DMS79 (cell line): ENCODE measurements at regions not wholly inside any gene's neighbourhood (a gene's known extent, or its start where the extent isn't known, plus 50 kb on each side); places are given as distances from the start of the nearest gene placed in this dataset.
A peak's percentile ranks its signal among the peaks of the same experiment; 100 is the strongest.
"Not testable (repeated sequence)": the region's sequence is repeated elsewhere in the genome, so short reads cannot be mapped to it uniquely, and the experiment has no call there.

Source experiments
- DNase-seq: peaks from one replicate; lab custom pipeline; 2025; lab: John Stamatoyannopoulos, UW

DNA sequence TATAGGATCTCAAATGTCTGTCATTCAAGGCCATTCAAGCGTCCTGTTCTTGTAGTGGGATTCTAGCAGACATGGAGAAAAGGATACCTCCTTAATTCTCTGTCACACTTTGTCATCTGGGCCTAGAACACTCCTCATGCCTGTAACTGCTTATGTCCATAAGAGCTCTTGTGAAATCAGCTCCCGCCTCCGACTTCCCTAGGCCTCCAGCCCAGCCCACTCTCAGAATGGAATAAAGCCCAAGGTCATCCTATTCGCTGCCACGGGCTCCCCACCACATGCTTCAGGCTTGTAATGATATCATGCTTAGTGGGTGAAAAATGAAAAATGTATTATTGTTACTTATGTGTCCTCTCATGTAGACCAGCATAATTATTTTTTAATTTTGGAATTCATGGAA is 632.5 kb downstream of the ISL1 start:
- peak; percentile 34 for DNase-seq

DNA sequence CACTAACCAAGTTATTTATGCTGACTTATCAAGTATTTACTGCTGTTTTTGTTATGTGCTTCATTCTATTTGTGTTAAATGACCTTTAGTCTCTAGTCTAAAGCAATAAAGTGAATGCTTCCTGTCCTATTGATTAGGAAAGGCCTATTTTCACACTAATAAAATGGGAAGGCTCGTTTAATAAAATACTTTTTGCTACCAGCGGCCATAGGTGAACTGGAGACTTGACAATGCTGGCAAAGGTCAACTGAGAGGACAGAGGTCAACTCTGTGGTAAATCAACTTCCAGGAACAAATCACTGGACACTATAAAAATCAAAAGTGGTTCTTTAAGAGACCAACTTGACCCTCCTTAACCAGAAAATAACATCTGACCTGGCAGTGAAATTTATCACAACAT is 634.3 kb downstream of the ISL1 start:
- no peak for DNase-seq

DNA sequence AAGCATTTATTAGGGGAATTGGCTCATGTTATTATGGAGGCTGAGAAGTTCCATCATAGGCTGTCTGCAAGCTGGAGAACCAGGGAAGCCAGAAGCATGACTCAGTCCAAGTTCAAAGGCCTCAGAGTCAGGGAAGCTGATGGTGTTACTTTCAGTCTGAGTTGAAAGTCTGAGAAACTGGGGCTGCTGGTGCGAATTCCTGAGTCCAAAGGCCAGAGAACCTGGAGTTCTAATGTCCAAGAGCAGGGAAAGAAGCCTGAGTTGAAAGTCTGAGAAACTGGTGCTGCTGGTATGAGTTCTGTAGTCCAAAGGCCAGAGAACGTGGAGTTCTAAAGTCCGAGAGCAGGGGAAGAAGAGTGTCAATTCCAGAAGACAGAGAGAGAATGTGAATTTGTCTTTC is 641.1 kb downstream of the ISL1 start:
- DNase-seq: no peak

DNA sequence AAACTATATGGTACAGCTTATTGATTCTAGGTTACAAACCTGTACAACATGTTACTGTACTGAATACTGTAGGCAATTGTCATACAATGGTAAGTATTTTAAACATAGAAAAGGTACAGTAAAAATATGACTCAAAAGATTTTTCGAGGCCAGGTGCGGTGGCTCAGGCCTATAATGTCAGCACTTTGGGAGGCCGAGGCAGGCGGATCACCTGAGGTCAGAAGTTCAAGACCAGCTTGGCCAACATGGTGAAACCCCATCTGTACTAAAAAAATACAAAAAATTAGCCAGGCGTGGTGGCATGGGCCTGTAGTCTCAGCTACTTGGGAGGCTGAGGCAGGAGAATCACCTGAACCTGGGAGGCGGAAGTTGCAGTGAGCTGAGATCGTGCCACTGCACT is 646.6 kb downstream of the ISL1 start:
- DNase-seq: not testable (repeated sequence)

DNA sequence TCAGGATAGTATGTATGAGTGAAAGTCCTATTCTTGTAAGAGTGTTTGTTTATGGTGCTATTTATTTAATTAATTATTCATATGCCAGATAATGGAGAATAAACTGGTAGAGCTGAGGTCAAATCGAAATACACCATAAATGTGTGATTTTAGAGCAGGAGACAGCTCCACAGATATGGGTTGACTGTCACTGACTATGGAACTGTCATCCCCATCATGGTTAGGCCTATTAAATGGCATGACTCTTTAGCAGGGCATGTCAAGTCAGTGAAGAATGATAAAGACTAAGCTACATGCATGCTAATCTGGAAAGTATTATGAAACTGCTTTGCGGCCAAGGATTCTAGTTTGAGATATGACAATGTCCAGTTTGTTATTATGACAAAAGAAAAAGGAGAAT is 658.6 kb downstream of the ISL1 start:
- DNase-seq: no peak

DNA sequence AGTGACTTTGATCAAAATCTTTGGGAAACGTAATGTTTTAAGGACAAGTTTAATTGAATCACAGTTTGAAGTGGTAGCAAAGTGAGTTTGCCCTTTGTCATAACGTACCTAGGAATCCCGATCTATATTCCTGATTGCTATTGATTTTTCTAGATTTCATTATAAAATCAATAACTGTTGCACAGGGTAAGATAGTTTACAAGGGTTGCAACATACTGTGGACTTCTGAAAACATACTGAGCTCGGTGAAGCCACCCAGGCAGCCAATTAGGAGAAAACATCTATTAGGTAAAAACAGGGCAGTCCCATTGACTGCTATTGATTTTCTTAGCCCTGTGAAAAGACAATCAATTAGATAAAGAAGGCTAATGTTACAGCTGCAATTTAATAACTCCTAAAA is 659.9 kb downstream of the ISL1 start:
- no peak for DNase-seq

DNA sequence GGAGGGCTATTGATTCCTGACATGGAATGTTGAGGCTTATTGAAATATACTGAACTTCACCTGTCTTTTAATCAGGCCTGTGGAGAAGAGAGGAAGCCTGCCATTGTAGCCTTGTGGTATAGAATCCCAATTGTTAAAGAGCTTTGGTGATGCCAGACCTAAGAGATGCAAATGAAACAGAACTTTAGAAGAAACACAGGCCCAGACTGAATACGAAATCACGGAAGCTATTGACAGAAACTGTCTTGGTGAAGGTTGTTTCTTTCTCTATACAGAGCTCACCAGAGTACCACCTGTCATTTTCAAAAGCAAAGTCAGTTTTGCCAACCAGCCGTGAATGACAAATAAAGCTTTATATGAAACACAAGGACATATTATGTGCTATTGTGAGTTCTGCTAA is 660.3 kb downstream of the ISL1 start:
- DNase-seq: peak; percentile 77

DNA sequence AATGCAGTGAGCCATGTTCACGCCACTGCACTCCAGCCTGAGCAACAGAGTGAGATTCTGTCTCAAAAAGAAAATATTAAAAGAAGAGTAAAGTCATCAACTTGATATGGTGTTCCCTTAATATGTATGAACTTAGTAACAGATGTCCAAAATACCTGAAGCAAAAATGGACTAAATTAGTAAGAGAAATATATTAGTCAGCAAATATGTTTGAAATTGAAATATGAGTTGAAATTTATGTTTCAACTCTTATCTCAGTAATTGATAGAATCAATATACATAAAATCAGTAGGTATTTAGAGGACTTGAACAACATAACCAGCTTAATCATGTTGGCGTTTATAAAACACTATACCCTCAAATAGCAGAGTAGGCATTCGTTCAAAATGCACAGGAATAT is 668.5 kb downstream of the ISL1 start:
- DNase-seq: no peak

DNA sequence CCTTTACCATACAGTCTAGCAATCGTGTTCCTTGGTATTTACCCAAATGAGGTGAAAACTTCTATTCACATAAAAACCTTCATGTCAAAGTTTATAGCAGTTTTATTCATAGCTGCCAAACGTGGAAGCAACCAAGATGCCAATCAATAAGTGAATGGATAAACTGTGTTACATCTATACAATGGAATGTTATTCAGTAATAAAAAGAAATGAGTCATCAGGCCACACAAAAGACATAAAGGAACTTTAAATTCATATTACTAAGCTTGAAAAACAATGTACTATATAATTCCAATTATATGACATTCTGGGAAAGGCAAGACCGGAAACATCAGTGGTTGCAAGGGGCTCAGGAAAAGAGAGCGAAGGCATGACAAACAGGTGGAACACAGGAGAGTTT is 679.9 kb downstream of the ISL1 start:
- no peak for DNase-seq

DNA sequence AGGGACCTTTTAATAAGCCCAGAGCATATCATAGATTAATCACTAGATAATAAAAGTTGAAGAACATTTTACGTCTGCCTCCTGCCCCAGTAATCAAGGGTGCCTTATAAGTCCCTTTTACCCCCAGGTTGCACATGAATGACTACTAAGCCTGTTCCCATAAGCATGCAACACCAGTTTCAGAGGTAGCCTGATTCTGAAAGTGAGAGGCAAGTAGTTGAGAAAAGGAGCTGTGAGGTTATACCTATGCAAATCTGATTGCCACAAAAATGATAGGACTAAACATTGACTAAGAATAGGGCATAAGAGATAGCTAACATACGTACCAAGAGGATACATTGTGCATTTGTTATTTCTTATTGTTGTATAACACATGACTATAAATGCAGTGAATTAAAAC is 681.9 kb downstream of the ISL1 start:
- no peak for DNase-seq

DNA sequence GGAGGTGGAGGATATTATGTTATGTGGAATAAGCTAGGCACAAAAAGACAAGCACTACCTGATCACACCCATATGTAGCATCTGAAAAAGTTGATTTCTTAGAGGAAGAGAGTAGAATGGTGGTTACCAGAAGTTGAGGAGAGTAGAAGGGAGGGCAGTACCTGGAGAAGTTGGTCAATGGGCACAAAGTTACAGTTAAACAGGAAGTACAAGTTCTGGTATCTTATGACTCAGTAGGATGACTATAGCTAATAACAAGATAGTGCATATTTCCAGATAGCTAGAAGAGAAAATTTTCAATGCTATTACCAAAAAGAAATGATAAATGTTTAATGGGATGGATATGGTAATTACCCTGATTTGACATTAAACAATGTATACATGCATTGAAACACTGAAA is 686.7 kb downstream of the ISL1 start:
- no peak for DNase-seq

DNA sequence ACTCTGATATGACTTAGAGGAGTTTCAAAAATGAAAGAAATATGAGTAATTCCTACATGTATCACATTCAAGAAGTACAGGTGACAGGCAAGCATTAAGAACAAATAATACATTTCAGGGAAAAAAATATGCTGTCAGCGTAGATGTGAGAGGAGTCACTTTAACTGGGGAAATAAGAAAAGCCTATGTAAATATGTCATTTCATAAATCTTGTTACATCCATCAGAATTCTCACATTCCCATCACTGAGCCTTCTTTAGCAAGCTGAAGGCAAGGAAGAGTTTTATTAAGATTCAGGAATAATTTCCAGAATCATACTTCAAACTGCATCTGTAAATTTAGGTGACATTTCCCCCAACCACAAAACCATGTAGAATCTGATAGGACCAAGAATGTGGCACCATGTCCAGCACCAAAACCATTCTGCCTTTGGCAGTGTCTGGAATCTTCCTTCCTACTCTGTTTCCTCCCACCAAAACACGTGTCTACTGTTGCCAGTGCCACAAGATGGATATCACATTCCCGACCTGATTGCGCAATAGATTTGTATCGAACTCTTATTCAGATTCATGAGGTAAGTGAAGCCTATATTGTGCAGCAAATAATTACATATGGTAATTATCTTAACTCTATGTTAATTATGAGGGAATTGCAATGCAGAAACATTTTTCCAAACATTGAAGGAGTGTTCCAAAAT is 690.9 kb downstream of the ISL1 start:
- DNase-seq: no peak

DNA sequence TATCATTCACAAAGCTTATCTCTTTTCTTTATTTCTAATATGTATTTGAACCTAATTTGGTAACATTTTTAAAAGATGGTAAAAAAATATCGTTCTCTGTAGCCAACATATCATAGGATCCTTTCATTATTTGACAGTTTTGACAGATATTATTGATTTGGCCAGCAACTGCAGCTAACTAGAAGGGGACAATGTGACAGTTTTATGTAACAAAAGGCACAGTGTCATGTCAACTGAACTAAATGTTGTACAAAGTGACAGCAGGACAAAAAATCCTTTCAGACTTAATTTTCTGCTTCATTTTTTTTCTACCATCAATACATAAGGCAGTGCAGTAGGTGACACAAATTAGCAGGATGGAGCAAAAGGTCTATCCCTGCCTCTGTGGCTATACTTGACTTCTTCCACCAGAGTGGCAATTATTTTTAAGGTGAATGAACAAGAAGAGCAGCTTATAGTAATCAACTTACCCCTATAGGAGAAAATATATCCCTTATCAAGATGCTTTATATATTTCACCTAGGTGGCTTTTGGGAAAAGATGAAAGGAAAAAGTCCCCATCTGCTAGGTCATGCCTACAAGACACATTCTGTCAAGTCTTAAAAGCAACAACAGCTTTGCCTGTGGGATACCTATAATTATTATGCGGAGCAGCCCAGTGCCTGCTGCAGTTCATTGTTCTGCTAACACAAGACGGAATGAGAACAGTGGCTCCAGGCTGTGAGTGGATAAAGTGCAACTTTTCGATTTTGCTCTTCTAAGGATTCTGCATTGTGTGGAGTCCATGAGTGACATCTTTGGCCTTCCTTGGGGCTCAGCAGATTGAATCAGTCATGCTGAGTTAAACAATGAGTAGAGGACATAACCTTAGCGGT is 694.9 kb downstream of the ISL1 start:
- no peak for DNase-seq

DNA sequence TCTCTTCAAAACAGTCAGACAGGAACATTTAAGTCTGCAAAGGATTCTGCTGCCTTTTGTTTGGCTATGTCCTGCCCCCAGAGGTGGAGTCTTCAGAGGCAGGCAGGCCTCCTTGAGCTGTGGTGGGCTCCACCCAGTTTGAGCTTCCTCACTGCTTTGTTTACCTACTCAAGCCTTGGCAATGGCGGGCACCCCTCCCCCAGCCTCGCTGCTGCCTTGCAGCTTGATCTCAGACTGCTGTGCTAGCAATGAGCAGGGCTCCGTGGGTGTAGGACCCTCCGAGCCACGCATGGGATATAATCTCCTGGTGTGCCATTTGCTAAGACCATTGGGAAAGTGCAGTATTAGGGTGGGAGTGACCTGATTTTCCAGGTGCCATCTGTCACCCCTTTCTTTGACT is 685.4 kb upstream of the ITGA1 start:
- not testable (repeated sequence) for DNase-seq

DNA sequence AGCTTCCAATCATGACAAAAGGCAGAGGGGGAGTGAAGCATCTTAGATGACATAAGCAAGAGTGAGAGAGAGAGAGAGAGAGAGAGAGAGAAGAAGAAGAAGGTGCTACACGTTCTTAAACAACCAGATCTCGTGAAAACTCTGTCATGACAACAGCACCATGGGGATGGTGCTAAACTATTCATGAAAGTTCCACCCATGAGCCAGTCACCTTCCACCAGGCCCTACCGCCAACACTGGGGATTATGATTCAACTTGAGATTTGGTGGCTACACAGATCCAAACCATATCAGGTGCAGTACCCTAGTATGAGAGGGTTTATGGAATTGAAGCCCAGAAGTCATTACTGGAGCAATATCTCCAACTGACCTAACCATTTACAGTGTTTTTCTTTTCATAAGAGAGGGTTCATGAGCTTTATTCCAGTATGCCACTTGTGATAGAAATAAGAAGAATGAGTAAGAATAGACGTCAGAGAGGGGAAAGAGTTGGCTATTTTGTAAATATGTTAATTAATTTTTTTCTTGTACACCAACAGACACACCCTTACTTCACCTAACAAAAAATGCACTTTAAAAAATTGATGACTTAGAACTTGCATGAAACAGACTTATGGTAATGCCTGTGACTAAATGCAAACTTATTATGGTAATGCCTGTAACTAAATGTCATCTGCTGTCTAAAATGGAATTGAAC is 680.4 kb upstream of the ITGA1 start:
- DNase-seq: no peak

DNA sequence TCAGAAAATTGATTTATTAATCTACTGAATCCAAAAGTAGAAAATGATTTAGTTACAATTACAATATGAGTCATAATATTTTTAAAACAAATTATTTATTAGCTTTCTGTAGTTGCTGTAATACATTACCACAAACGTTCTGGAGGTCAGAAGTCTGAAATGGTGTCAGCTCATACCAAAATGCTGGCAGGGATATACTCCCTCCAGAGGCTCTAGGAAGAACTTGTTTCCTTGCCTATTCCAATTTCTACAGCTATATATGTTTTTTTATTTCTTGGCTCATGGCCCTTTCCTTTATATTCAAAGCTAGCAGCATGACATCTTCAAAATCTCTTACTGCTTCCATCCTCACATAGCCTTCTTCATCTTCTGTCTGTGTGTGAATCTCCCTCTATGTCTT is 667.9 kb upstream of the ITGA1 start:
- DNase-seq: no peak

DNA sequence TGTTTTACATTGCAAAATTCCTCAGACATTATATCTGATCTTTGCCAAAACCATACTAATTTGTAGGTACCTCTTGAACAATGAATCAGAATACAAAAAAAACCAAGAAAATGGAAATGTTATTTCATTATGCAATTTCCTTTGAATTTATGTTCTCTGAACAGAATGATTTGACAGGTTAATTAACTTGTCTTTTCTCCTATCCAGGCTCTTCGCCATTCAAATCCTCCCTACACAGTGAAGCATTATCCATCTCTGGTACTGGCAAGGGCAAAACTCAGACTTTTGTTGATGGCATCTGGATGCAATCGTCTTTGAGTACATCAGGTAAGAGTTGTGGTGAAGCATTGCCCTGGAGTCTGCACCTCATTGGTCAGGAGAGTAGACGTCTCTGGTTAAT is 655.7 kb upstream of the ITGA1 start:
- DNase-seq: no peak

DNA sequence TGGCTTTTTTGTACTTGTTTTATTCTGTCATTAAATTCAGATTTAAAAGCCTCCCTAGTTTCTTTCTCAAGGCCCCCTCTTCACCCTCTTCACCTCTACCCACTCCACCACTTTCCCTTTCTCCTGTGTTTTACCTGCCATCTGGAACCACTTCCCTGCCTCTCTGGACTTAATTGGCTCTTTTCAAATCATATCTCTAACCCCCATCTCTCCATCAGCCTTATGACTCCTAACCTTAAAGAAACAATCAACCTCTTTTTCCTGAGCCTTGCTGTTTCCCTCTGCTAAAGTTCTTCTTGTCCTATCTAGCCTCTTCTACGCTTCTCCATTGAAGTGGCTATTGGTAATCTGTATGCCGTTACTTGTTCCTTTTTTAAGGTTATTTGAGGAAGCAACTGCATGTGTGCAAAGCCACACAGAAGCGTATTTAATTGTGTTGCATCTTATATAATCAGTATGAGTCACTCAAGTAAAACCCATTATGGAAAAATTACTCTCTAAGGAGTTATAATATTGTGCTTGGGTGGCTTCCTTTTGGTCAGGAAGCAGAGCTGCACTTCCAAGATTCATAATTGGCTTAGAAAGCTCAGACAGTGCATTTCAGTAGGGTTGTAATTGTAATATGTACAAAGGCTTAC is 653.6 kb upstream of the ITGA1 start:
- peak; percentile 98 for DNase-seq

DNA sequence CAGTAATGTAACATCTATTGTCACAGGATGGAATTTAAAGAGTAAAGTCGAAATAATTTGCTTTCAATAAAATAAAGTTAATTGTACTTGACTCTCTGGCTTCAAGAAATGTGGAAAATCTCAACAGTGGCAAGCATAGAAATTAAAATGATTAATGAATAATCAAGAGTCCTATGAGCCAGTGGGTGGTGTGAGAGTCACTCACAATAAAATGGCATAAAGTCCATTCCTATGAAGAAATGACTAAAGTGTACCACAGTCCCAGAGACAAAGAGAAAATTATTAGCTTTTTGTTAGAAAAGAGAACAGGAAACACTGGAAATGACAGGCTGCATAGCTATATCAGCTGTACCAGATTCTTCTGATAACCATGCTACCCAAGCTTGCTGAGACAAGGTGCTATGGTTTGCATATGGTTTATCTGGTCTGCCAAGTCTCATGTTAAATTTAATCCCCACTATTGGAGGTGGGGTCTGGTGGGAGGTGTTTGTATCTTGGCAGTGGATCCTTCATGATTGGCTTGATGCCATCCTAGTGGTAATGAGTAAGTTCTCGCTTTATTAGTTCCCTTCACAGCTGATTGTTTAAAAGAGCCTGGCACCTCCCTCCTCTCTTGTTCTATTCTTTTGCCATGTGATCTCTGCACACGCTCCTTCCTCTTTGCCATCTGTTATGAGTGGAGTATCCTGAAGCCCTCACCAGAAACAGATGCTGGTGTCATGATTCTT is 647.7 kb upstream of the ITGA1 start:
- DNase-seq: peak; percentile 96

DNA sequence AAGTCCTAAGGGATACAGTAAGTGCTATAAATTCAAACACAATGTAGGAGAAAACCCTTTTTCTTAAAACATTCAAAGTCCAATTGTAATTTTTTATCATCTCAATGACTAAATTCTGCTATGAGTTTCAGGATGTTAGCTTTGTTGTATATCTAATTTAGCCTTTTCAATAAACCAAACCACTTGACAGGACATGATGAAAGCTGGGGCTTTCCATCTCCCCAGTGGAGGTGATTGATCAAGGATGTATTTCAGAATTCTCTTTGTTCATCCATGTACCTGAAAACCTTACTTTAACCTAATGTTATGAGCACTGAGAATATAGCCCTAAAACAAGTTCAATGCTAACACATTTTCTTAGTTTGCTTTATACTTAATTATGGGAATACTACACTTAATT is 639.0 kb upstream of the ITGA1 start:
- peak; percentile 37 for DNase-seq

DNA sequence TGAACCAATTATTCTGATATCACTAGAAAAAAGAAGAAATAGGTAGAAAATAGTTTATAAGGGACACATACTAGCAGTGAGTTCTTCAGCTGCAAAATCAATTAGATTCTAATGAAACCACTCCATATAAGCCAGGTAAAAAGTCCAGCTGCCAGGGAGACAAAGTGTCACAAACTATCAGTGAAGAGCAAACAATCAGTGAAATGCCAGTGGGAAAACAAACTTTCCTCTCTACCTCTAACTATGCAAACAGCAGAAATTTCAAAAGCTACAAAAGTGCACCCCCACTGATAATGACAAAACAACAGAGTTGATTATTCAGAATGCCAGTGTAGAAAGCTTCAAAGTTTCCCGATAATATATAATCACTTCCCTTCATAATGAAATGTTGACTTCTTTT is 637.2 kb upstream of the ITGA1 start:
- no peak for DNase-seq

DNA sequence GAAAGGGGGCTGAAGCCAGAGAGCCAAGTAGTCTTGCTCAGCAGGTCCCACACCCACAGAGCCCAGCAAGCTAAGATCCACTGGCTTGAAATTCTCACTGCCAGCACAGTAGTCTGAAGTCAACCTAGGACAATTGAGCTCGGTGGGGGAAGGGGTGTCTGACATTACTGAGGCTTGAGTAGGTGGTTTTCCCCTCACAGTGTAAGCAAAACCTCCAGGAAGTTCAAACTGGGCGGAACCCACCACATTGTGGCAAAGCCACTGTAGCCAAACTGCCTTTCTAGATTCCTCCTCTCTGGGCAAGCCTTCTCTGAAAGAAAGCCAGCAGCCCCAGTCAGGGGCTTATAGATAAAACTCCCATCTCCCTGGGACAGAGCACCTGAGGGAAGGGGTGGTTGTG is 630.9 kb upstream of the ITGA1 start:
- not testable (repeated sequence) for DNase-seq
